HG03565 (cell line): ENCODE measurements at regions not wholly inside any gene's neighbourhood (a gene's known extent, or its start where the extent isn't known, plus 50 kb on each side); places are given as distances from the start of the nearest gene placed in this dataset.

ENCODE experiments used
- ATAC-seq: cut with Tn5 transposase; IDR thresholded peaks from one replicate; pipeline ENCODE4 v1.9.1; 2021; ENCODE audit warnings: mild to moderate bottlenecking, moderate library complexity; ENCODE audit not compliant: unreplicated experiment

GRCh38 chrX:39381422-39381821, 580.2 kb downstream of the MID1IP1 start:
- no peak for ATAC-seq

- ATAC-seq, result no peak
Measured at GRCh38 chrX:39384996-39385395, 583.7 kb downstream of the MID1IP1 start.

- no peak for ATAC-seq
Measured at GRCh38 chrX:39388730-39389129, 587.5 kb downstream of the MID1IP1 start.

GRCh38 chrX:39396358-39396995, 595.2 kb downstream of the MID1IP1 start:
- ATAC-seq, result no peak

GRCh38 chrX:39397561-39398199, 596.4 kb downstream of the MID1IP1 start:
- no peak for ATAC-seq

- no peak for ATAC-seq
Measured at GRCh38 chrX:39398215-39398962, 597.1 kb downstream of the MID1IP1 start.

- no peak for ATAC-seq
Measured at GRCh38 chrX:39398963-39399261, 597.7 kb downstream of the MID1IP1 start.

GRCh38 chrX:39399387-39399786, 598.1 kb downstream of the MID1IP1 start:
- ATAC-seq, result no peak

GRCh38 chrX:39401483-39402110, 600.3 kb downstream of the MID1IP1 start:
- no peak for ATAC-seq

- ATAC-seq, result no peak
Measured at GRCh38 chrX:39402158-39402557, 600.9 kb downstream of the MID1IP1 start.

- ATAC-seq, result no peak
Measured at GRCh38 chrX:39406799-39407198, 605.5 kb downstream of the MID1IP1 start.

GRCh38 chrX:39409246-39409917, 608.1 kb downstream of the MID1IP1 start:
- no peak for ATAC-seq

- no peak for ATAC-seq
Measured at GRCh38 chrX:39414290-39414854, 613.1 kb downstream of the MID1IP1 start.

GRCh38 chrX:39416547-39417260, 615.4 kb downstream of the MID1IP1 start:
- no peak for ATAC-seq

GRCh38 chrX:39418254-39418704, 617.0 kb downstream of the MID1IP1 start:
- no peak for ATAC-seq

- ATAC-seq, result no peak
Measured at GRCh38 chrX:39418731-39419638, 617.7 kb downstream of the MID1IP1 start.

- no peak for ATAC-seq
Measured at GRCh38 chrX:39421006-39421405, 619.7 kb downstream of the MID1IP1 start.

GRCh38 chrX:39425124-39425806, 624.0 kb downstream of the MID1IP1 start:
- no peak for ATAC-seq

- ATAC-seq, result no peak
Measured at GRCh38 chrX:39426101-39426500, 624.8 kb downstream of the MID1IP1 start.
